GM18861 (cell line): ENCODE measurements at regions not wholly inside any gene's neighbourhood (a gene's known extent, or its start where the extent isn't known, plus 50 kb on each side); places are given as distances from the start of the nearest gene placed in this dataset.
A peak's percentile ranks its signal among the peaks of the same experiment; 100 is the strongest.
"Not testable (repeated sequence)": the region's sequence is repeated elsewhere in the genome, so short reads cannot be mapped to it uniquely, and the experiment has no call there.

ENCODE experiments used
- ATAC-seq: cut with Tn5 transposase; IDR thresholded peaks from one replicate; pipeline ENCODE4 v1.9.1; 2021; ENCODE audit not compliant: unreplicated experiment

GRCh38 chr9:16052757-16053530, 500.1 kb downstream of the CCDC171 start:
- no peak for ATAC-seq

DNA sequence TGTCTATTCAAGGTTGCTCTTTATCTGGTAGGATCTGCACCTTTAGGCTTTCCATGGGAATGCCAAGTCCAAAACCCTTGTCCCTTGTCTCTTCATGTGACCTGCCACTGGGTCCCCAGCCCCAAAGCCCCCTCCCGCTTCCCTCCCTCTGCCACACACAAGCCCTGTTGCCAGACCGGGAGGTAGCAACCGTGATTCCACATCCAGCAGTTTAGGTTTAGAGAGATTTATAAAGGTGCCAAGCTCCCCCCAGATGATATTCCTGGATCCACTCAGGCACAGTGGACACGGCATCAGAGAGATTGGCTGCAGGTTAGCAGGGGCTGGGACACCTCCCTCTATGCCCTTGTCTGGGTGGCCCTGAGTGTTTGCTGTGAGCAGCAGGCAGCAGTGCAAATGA, 504.7 kb downstream of the CCDC171 start:
- ATAC-seq: no peak

GRCh38 chr9:16058131-16058549, 505.3 kb downstream of the CCDC171 start:
- peak; percentile 39 for ATAC-seq

GRCh38 chr9:16060436-16061129, 507.7 kb downstream of the CCDC171 start:
- no peak for ATAC-seq

- ATAC-seq: no peak
Measured at GRCh38 chr9:16062542-16063240, 509.8 kb downstream of the CCDC171 start.

DNA sequence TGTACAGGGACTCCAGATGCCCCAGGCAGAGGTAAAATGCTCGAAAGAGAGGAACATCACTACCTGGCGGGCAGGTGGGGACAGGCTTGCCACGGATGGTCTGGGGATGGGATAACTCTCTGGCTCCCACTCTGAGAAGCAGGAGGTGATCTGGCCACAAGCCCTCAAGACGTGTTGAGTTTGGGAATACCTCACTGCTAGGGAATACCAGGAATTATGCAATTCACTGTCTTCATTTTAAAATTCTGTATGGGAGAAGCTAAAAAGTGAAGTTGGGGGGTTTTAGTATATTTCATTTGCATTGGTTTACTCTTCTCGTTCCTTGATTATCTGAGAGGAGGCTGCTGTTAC, 510.4 kb downstream of the CCDC171 start:
- ATAC-seq: no peak

DNA sequence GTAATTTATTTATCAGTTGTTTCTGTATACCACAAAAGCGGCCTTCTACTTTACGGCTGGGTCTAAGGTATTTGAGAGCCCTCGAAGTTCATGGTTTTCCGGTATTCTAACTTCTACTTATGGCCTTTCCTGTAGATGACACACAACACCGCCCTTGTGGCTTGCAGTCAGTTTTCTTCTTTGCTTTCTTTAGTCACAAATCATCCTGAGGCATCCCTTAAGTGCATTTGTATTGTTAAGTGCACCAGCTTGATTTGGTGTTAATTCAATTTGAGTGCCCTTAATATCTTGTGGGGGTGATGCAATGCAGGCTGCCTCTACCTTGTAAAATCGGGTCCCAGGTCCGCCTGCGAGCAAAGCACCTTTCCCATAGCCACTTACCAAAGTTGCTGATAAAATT, 511.9 kb downstream of the CCDC171 start:
- no peak for ATAC-seq

DNA sequence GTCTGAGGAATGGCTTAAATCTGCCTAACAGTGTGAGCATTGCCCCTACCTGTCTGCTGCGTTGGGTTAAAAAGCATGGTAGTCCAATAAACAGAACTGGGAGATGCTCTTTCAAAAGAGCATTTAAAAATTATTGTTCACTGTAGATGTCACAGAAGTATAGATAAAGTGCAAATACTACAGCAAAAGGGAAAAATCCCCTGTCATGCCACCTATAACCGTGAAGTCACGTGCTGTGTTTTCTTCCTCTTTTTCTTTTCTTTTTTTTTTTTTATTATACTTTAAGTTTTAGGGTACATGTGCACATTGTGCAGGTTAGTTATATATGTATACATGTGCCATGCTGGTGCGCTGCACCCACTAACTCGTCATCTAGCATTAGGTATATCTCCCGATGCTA, 513.4 kb downstream of the CCDC171 start:
- not testable (repeated sequence) for ATAC-seq

- no peak for ATAC-seq
Measured at GRCh38 chr9:16068476-16068875, 515.6 kb downstream of the CCDC171 start.

- ATAC-seq: no peak
Measured at GRCh38 chr9:16069249-16069648, 516.4 kb downstream of the CCDC171 start.

GRCh38 chr9:16069671-16070454, 517.0 kb downstream of the CCDC171 start:
- no peak for ATAC-seq

- ATAC-seq: no peak
Measured at GRCh38 chr9:16070455-16071145, 517.8 kb downstream of the CCDC171 start.

DNA sequence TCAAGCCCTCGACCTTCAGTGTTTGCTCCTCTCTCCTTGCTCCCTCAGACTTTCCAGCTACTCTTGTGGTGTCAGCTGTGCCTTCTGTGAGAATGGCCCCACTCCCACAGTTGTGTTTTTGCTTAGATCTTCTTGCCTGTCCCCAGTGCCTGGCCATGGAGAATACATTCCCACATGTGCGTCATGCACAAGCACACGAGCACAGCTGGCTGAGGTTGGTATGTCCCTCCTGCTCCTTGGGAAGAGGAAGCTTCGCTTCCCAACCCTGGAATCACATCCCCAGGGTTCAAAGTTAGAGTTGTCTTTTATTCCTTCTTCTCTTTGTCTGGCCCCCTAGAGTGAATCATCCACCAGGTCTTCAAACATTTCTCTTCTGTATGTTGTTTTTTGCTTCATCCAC, 518.6 kb downstream of the CCDC171 start:
- ATAC-seq: no peak

GRCh38 chr9:16074963-16075362, 522.1 kb downstream of the CCDC171 start:
- no peak for ATAC-seq

DNA sequence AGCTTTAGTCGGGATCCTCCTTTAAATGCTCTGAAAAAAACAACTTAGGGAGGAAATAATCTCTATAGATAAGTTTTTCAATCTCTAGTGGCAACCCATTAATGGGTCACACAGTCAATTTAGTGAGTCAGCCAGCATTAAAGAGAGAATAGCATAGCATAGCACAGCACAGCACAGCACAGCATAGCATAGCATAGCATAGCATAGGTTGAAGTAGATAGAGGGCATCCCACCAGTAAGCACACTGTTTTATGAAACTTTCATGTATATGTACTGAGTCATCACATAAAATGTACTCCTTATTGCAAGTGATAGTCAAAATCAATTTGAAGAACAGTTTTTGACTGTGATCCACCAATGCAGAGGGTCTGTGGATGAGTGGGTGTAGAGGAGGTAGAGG, 522.9 kb downstream of the CCDC171 start:
- no peak for ATAC-seq

DNA sequence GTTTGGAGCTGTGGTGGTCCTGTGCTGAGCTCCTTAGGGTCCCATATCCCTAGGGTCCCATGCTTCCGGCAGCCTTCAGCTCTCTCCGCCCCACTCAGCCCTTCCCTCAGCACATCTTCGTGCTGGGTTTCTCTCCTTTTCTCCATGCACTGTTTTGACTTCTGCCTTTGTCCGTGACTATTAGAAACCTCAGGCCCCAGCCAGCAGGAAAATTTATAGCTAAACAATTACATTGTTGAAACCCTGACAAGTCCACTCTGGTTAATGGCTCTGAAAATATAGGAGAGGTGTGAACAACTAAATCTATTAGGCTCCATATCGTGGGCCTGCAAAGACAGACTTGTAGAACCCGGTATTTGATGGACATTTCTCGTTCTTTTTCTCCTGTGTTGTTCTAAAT, 523.7 kb downstream of the CCDC171 start:
- no peak for ATAC-seq

GRCh38 chr9:16082796-16083195, 530.0 kb downstream of the CCDC171 start:
- no peak for ATAC-seq

GRCh38 chr9:16085167-16085726, 532.4 kb downstream of the CCDC171 start:
- ATAC-seq: no peak

DNA sequence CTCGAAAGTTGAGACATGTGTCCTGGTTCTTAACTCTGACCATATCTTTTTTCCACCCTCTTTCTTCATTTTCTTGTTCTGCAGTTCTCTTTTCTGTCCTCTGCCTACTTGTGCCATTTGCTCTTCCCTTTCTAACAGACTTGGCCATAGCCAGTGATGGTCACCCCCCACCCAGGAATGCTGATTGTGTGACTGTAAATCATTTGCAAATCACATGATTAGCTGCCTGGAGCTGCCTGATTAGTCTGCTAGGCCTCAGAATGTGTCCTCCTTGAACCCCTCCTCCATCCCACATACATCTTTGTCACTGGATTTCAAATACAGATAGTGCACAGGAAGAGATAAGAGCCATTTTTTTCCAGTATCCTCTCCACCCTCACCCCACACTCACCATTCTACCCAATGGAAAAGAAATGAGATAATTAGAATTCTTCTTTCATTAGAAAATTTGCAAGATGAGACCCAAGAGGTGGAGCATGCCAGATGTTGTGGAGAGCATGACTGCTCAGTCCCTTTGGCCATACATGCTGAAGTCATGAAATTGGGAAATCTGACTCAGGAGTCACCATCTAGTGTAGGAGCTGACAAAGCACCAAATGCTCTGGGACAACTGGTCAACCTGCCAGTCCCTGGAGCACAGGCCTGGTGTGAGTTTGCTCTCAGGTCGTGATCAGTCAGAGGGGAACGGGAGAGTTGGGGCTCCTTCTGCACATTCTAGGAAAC, 538.2 kb downstream of the CCDC171 start:
- no peak for ATAC-seq
